Endothelial cell of umbilical vein (primary cell): ENCODE measurements at regions not wholly inside any gene's neighbourhood (a gene's known extent, or its start where the extent isn't known, plus 50 kb on each side); places are given as distances from the start of the nearest gene placed in this dataset.

Experiments used
- CTCF ChIP-seq, 2 donors: IDR thresholded peaks; 1 replicate in 1 of 2; 2 replicates in 1 of 2; pipeline ENCODE4 v1.5.1; 2011; ENCODE audit warnings: low read length in 2 of 2, mild to moderate bottlenecking in 2 of 2, moderate library complexity in 2 of 2, control low read depth in 1 of 2, inconsistent platforms in 1 of 2, low read depth in 1 of 2; ENCODE audit not compliant: insufficient read depth in 1 of 2; ENCODE audit errors: extremely low read depth in 1 of 2
- EZH2 ChIP-seq: IDR thresholded peaks from 2 replicates; pipeline ENCODE4 v1.6.1; 2012; ENCODE audit warnings: borderline replicate concordance, low read depth, mild to moderate bottlenecking, moderate library complexity, low read length, inconsistent platforms; ENCODE audit not compliant: severe bottlenecking
- MYC ChIP-seq: IDR thresholded peaks from one replicate; pipeline ENCODE4 v1.6.1; 2011; ENCODE audit warnings: mild to moderate bottlenecking, low read depth, low read length
- POLR2A ChIP-seq: IDR thresholded peaks from 2 replicates; pipeline ENCODE4 v1.6.1; 2012; ENCODE audit warnings: low read depth, mild to moderate bottlenecking, control low read depth, low read length
- POLR2AphosphoS5 ChIP-seq: IDR thresholded peaks from 2 replicates; pipeline ENCODE4 v1.6.1; 2012; ENCODE audit warnings: low read depth, mild to moderate bottlenecking, control low read depth, low read length, moderate library complexity; ENCODE audit not compliant: insufficient read depth
- TF ChIP-seq, protein P1 (sequence below): IDR thresholded peaks from 2 replicates; pipeline ENCODE4 v1.6.1; 2011; ENCODE audit not compliant: insufficient read depth, insufficient read length

DNA sequence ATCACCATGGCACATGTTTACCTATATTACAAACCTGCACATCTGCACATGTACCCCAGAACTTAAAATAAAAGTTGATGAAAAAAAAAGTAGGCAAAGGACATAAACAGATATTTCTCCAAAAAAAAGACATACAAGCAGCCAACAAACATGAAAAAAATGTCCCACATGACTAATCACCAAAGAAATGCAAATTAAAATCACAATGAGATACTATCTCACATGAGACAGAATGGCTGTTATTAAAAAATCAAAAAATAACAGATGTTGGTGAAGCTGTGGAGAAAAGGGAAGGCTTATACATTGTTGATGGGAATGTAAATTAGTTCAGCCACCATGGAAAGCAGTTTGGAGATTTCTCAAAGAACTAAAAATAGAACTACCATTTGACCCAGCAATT is 68.0 kb upstream of the FAR2 start:
- no peak for TF ChIP-seq CTCF (IDR thresholded peaks at IDR 0.05; ENCODE audit: extremely low read depth in 1 of 2, insufficient read depth in 1 of 2, low read depth in 1 of 2, low read length in 2 of 2)
- no peak for TF ChIP-seq EZH2
- no peak for TF ChIP-seq POLR2A
- TF ChIP-seq POLR2AphosphoS5 = no peak
- TF ChIP-seq, protein P1, sequence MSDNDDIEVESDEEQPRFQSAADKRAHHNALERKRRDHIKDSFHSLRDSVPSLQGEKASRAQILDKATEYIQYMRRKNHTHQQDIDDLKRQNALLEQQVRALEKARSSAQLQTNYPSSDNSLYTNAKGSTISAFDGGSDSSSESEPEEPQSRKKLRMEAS = no peak
- TF ChIP-seq MYC = no peak
